Suprapubic skin (tissue), 4 donors: ENCODE measurements at regions not wholly inside any gene's neighbourhood (a gene's known extent, or its start where the extent isn't known, plus 50 kb on each side); places are given as distances from the start of the nearest gene placed in this dataset.

Experiments used
- POLR2A ChIP-seq, 2 donors: fragments of 450-650 bp; IDR thresholded peaks; one replicate each; pipeline ENCODE4 v1.6.1; 2017; ENCODE audit warnings: antibody characterized with exemption in 2 of 2, mild to moderate bottlenecking in 2 of 2, moderate library complexity in 2 of 2
- POLR2AphosphoS5 ChIP-seq, 3 donors: sonication (generic); formaldehyde crosslinking; IDR thresholded peaks; one replicate each; pipeline ENCODE4 v1.6.1; 2017; ENCODE audit warnings: antibody characterized with exemption in 3 of 3
- TF ChIP-seq, protein P1 (sequence below), 2 donors: fragments of 200-600 bp in 1 of 2; fragments of 450-650 bp in 1 of 2; sonication (generic) in 1 of 2; IDR thresholded peaks; one replicate each; pipeline ENCODE4 v1.5.1; 2016 to 2019; ENCODE audit warnings: antibody characterized with exemption in 2 of 2, mild to moderate bottlenecking in 1 of 2, moderate library complexity in 1 of 2

DNA sequence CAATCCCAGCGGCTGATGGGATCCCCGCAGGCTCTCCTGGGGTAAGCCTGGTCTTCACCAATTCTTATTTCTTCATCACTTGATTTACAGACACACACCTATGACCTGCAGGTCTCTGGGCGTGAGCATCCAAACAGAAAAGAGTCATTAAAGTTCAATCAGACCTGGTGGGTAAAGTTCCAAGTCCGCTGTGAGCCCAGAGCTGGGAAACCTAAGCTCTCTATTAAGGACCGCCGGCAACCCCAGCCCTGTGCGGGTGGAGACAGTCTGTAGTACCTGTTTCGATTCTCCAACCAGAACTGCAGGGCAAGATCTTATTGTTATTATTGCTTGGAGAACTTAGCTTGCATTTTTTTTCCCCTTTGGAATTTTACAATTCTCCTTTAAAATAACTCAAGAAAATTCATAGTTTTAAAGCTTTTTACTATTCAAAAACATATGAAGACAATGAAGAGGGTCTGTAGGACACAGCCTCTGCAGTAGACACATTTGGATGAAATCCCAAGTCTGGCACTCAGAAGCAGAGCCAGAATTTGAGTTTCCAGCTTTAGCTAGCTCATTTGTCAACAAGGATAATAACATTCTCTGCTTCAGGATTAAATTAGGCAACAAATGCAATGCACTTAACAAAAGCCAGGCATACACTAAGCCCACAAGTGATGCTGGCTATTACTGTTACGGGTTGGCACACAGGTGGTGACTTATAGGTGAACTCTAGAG lies 376.4 kb downstream of the INSIG2 start:
- TF ChIP-seq POLR2AphosphoS5 (IDR thresholded peaks at IDR 0.05) (no peak), POLR2A (IDR thresholded peaks at IDR 0.05) (no peak)
- TF ChIP-seq, protein P1, sequence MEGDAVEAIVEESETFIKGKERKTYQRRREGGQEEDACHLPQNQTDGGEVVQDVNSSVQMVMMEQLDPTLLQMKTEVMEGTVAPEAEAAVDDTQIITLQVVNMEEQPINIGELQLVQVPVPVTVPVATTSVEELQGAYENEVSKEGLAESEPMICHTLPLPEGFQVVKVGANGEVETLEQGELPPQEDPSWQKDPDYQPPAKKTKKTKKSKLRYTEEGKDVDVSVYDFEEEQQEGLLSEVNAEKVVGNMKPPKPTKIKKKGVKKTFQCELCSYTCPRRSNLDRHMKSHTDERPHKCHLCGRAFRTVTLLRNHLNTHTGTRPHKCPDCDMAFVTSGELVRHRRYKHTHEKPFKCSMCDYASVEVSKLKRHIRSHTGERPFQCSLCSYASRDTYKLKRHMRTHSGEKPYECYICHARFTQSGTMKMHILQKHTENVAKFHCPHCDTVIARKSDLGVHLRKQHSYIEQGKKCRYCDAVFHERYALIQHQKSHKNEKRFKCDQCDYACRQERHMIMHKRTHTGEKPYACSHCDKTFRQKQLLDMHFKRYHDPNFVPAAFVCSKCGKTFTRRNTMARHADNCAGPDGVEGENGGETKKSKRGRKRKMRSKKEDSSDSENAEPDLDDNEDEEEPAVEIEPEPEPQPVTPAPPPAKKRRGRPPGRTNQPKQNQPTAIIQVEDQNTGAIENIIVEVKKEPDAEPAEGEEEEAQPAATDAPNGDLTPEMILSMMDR (IDR thresholded peaks at IDR 0.05): no peak
